ENCODE measurements at regions not wholly inside any gene's neighbourhood (a gene's known extent, or its start where the extent isn't known, plus 50 kb on each side); places are given as distances from the start of the nearest gene placed in this dataset.

GRCh38 chr12:24172773-24173066, 223.2 kb upstream of the SOX5 start:
- TF ChIP-seq, protein P1, sequence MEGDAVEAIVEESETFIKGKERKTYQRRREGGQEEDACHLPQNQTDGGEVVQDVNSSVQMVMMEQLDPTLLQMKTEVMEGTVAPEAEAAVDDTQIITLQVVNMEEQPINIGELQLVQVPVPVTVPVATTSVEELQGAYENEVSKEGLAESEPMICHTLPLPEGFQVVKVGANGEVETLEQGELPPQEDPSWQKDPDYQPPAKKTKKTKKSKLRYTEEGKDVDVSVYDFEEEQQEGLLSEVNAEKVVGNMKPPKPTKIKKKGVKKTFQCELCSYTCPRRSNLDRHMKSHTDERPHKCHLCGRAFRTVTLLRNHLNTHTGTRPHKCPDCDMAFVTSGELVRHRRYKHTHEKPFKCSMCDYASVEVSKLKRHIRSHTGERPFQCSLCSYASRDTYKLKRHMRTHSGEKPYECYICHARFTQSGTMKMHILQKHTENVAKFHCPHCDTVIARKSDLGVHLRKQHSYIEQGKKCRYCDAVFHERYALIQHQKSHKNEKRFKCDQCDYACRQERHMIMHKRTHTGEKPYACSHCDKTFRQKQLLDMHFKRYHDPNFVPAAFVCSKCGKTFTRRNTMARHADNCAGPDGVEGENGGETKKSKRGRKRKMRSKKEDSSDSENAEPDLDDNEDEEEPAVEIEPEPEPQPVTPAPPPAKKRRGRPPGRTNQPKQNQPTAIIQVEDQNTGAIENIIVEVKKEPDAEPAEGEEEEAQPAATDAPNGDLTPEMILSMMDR (IDR thresholded peaks at IDR 0.05) = no peak
- no peak for TF ChIP-seq POLR2A (IDR thresholded peaks at IDR 0.05)

Data from stomach (tissue), 4 donors.